ENCODE measurements at regions not wholly inside any gene's neighbourhood (a gene's known extent, or its start where the extent isn't known, plus 50 kb on each side); places are given as distances from the start of the nearest gene placed in this dataset.

- no peak overlapping the region for H4K91ac ChIP-seq (ENCODE audit: insufficient read length, low read depth, low read length)
- WGBS (ENCODE audit: extremely low coverage, insufficient read length, low lambda C conversion rate): no CpG with 5 or more reads among the region's 3 CpGs
- H3K14ac ChIP-seq (ENCODE audit: insufficient read depth, low read length): no peak overlapping the region
- H3K23ac ChIP-seq (ENCODE audit: insufficient read length, low read depth, low read length): no peak overlapping the region
- no peaks in the 10 kb centered on the region for H3K27me3 ChIP-seq (ENCODE audit: insufficient read depth, low read length)
- H3K4ac ChIP-seq (ENCODE audit: low read depth, low read length): no peak overlapping the region
- H3T11ph ChIP-seq (ENCODE audit: low read length): no peak overlapping the region
- no peak overlapping the region for H2BK5ac ChIP-seq (ENCODE audit: insufficient read length, low read length)
- no peak overlapping the region for H3K56ac ChIP-seq (ENCODE audit: insufficient read length, low read depth, low read length)
- H4K8ac ChIP-seq (replicated peaks; ENCODE audit: insufficient read length, low read depth, low read length): no peak overlapping the region
- no peak overlapping the region for H3K27ac ChIP-seq (ENCODE audit: insufficient read length, low read depth, low read length)
- no peak overlapping the region for H3K4me2 ChIP-seq (ENCODE audit: insufficient read depth, insufficient read length, low read length)
- no peak overlapping the region for H2BK20ac ChIP-seq (ENCODE audit: low read depth, low read length, poor library complexity, severe bottlenecking)
- no peak overlapping the region for H3K18ac ChIP-seq (ENCODE audit: insufficient read length, low read depth, low read length)
- no peak for DNase-seq
- Mint-ChIP-seq H3K4me1 (no peaks in the 10 kb centered on the region), H3K4me3 (no peak overlapping the region; a peak in 1 of 5 replicates), H3K27ac (no peak overlapping the region), H3K27me3 (ENCODE audit: low read depth) (no peaks in the 10 kb centered on the region), H3K36me3 (ENCODE audit: insufficient read depth in 1 of 3, low read depth in 3 of 3) (peaks cover 0 to 2% (median 0%) of the 10 kb centered on the region in 3 experiments; a peak in 1 of 7 replicates), H3K9me3 (peaks cover 0 to 2% of the 10 kb centered on the region in 2 experiments; a peak in 2 of 5 replicates)
- no peaks in the 10 kb centered on the region for H3K23me2 ChIP-seq (ENCODE audit: insufficient read length, low read depth, low read length, poor library complexity, severe bottlenecking)
- no peak overlapping the region for H3K9ac ChIP-seq (ENCODE audit: extremely low read depth, insufficient read length, low read length)
- no peaks in the 10 kb centered on the region for H3K79me1 ChIP-seq (ENCODE audit: insufficient read depth, low read depth, low read length, poor library complexity, severe bottlenecking)
- H3K9me3 ChIP-seq (ENCODE audit: control insufficient read depth, low read depth, low read length): no peaks in the 10 kb centered on the region
- no peak overlapping the region for H2BK15ac ChIP-seq (ENCODE audit: low read depth, low read length)
- TF ChIP-seq CTCF (conservative IDR thresholded peaks at IDR 0.05): no peak
- H3K4me1 ChIP-seq (ENCODE audit: insufficient read depth, low read length): no peaks in the 10 kb centered on the region
- H4K5ac ChIP-seq (ENCODE audit: insufficient read length, low read depth, low read length): no peak overlapping the region
- no peak overlapping the region for H2AFZ ChIP-seq (ENCODE audit: low read length)
- no peak overlapping the region for H2AK5ac ChIP-seq (ENCODE audit: insufficient read length, low read length)
- no peaks in the 10 kb centered on the region for H4K20me1 ChIP-seq (ENCODE audit: control insufficient read depth, insufficient read depth, insufficient read length)
- H2BK120ac ChIP-seq (ENCODE audit: low read depth, low read length, poor library complexity, severe bottlenecking): no peak overlapping the region
- H3K79me2 ChIP-seq (ENCODE audit: insufficient read depth, low read length): no peaks in the 10 kb centered on the region
- no peak overlapping the region for H2BK12ac ChIP-seq (ENCODE audit: insufficient read length, low read depth, low read length)
Measured at GRCh38 chr9:13873203-13873602, 440.7 kb downstream of the NFIB start.
